ENCODE measurements at regions not wholly inside any gene's neighbourhood (a gene's known extent, or its start where the extent isn't known, plus 50 kb on each side); places are given as distances from the start of the nearest gene placed in this dataset.

GRCh38 chr10:28785018-28785417 is 107.7 kb downstream of the BAMBI start:
- DNase-seq: no peak

DNA sequence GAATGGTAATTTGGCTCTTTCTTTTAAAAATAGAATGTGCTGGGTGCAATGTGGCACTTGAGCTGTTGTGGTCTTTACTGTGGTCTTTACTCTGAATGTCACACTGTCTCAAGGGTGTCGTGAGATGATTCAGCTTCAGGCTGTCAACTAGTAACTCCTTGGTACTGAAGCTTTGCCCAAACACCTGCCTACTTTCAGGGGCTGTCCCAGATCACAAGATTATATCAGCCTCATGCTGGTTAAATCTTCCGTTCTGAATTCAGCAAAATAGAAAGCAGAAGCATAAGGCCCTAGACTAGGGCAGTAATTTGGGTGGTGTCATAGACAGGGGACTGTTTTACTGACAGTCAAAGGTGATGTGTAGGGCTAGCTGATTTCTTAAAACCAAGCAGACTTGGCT is 110.9 kb downstream of the BAMBI start:
- no peak for DNase-seq

DNA sequence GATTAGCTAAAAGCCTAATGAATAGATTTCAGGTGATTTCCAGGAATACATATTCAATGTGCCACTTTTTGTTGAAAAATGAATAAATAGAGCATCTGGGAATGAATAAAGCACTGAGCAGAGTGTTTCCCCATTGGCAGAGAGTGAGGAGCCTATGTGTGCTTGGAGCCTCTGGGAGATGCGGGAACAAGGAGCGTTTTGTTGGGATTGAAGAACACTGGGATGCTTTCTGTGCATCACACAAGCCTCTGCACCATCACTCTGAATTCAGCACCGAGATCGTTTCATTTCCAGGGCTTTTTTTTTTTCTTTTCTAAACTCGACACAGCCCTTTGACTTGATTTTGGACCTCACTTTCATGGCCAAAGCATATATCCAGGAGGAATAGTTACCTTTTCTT is 111.4 kb downstream of the BAMBI start:
- DNase-seq: no peak

DNA sequence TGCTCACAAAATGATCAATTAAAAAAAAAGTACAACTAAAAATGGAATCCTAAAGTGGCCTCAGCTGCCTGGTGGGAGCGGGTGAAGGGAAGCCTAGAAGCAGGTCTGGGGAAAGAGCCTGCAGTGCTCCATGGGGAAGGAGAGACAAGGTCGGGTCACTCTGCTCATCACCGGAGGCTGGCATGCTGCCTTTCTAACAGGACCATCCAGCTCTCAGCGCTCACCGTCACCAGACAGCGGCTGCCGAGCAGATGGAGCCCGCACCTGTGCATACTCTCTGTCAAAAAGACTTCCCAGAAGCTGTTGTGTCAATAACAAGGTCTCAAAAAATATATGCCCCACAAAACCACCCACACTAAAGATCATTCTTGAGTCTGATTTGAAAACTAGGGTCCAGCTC is 112.8 kb downstream of the BAMBI start:
- DNase-seq: no peak

GRCh38 chr10:28793482-28793881 is 116.2 kb downstream of the BAMBI start:
- DNase-seq: no peak

GRCh38 chr10:28794986-28795385 is 117.7 kb downstream of the BAMBI start:
- DNase-seq: no peak

DNA sequence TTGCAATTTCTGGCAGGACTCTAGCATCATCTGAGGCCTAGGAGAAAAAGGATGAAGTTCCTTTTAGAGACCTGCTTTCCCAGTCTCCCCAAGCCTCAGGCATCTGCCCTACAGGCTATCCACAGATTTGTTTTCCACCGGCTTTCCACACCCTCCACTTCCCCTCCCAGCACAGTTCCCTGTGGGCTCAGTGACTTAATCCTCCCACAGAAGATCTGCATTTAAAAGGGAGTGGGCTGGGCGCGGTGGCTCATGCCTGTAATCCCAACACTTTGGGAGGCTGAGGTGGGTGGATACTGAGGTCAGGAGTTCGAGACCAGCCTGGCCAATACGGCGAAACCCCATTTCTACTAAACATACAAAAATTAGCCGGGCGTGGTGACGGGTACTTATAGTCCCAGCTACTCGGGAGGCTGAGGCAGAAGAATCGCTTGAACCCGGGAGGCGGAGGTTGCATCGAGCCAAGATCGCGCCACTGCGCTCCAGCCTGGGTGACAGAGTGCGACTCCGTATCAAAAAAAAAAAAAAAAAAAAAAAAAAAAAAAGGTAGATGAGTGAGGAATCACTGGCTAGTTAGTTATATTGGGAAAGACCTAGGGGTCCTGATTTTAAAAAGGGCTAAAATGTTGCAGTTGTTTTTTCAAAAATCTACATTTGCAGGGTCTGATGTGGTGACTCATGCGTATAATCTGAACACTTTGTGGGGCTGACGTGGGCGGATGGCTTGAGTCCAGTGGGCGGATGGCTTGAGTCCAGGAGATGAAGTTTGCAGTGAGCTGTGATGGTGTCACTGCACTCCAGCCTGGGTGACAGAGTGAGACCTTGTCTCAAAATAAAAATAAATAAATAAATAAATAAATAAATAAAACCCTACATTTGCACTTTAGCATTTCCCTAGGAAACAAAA is 119.5 kb downstream of the BAMBI start:
- no peak for DNase-seq

DNA sequence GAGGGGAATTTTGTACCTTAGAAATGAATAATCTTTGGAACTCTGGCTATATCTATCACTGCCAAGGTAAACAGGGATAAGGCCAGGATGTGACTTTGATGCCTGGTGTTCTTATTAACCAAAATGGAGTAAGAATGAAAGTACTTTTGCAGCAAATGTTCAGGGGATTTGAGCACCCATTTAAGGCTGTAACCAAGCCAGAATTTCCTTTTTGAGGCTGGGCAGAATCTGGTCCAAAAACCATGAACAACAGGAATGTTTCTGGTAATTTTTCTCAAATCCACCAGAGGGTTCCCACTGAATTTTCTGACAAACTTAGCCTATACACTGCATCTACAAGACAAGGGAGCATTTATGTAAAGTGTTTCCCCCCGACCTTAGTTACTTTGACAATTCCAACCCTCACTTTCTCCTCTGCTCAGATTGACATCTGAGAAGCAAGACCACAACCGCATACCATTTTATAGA is 120.6 kb downstream of the BAMBI start:
- no peak for DNase-seq

DNA sequence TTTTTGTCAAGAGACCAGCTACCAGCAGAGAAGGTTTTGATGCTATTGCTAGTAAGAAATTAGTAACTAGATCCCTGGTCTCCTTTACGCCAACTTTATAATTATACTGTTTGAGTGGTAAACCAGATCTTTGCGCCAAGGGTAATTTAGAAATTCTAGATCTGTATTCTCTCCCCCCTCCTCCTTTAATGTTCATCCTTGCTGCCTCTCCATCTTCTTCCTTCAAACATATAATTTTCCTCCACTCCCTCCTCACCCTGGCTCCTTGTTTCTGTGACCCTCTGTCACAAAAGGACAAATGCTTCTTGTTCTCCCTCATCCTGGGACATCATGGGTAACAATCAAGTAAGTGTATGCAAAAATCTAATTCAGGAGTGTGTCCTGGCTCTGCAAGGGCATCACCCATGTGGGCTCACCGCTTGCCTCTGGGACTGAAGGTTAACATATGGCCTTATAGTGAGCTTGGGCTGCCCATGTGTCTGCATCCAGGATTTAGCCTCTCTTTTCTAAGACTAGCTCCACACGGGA is 121.2 kb downstream of the BAMBI start:
- no peak for DNase-seq

- no peak for DNase-seq
Measured at GRCh38 chr10:28798964-28799363, 121.6 kb downstream of the BAMBI start.

DNA sequence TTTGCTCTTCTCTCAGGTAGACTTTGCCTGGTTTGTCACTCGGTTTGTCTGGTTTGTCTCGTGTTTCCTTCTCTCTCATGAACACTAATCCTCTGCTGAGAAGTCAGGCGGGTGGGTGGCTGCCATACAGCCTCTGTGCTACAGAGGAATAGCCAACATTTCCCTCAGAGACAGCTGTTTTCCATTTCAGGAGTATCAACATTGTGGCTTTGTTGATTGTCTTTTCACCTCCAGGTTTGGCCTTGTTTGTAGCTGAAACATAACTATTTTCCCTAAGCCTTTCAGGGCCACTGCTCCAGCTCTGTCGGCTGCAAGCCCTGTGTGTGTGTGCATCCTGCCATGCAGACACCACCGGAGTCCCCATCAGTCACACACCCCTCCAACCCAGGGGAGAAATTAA is 122.8 kb downstream of the BAMBI start:
- DNase-seq: no peak

DNA sequence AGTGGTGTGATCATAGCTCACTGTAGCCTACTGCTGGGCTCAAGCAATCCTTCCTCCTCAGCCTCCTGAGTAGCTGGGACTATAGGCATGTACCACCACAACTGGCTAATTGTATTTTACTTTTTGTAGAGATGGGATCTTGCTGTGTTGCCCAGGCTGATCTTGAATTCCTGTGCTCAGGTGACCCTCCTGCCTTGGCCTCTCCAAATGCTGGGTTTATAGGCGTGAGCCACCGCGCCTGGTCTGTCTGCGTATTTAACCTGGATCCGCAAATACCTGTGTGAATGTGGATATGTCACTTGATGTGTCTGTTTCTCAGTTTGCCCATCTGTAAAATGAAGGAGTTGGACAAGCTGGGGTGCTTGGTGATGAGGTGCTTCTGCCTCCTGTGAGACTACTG is 123.9 kb downstream of the BAMBI start:
- no peak for DNase-seq

- no peak for DNase-seq
Measured at GRCh38 chr10:28801869-28802268, 124.5 kb downstream of the BAMBI start.

DNA sequence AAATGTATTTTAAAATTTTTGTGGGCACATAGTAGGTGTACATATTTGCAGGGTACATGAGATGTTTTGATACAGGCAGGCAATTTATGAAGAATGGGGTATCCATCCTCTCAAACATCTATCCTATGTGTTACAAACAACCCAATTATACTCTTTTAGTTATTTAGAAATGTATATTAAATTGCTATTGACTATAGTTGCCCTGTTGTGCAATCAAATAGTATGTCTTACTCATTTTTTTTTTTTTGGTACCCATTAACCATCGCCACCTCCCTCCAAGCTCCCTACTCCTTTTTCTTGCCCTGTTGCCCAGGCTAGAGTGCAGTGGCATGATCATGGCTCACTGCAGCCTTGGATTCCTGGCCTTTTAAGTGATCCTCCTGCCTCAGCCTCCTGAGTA is 128.1 kb downstream of the BAMBI start:
- no peak for DNase-seq

DNA sequence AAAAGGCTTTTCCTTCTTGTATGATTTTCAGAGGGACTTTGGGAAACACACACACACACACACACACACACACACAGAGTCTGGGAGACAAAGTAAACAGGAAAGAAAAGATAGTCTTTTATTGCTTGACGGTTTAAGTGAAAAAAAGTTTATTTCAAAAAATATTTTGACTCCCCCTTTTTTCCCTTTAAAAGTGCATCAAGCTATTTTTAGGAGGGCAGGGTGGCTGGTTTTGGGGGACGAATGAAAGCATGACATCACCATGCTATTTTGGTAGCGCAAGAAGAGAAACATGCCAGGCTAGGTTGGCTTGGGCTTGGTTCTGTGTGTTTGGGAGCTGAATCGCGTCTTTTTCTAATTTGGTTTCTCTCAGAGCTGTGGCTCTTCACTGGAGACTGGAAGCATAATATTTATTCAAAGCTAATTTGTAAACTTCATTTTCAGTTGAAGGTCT is 129.2 kb downstream of the BAMBI start:
- DNase-seq: no peak

DNA sequence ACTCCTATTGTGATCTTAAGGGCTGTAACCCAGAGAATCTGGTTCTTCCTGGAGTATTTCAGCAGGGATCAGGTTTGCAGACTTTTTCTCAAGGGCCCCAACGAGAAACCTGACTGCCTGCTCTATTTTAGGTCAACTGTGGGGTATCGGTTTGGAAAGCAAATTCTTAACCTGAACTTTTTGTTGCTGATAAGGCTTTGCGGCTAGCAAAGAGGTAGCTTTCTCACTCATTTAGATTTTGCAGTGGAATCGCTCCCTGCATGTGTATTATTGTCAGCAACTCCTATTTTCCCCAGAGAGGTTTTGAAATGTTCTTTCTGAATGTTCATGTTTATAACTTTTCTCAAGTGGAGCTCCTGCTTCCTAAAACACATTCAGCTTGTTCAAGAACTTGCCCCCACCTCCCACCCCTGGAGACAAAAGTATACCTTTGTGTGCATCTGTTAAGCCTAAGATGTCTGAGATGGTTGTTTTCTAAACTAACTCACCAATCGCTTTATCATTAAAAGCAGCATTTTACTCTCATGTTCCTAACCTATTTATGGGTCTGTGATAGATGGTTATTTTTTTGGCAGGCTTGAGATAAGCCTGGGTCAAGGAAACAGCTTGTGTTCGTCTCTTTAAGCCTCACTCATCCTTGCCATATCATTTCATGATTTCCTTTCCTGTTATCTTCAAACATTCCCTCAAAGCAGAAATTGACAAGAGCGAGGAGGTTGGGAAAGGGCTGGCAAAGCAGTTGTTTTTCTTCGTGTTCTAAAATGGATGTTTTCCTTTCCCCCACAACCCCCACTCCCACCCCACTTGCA is 129.8 kb downstream of the BAMBI start:
- DNase-seq: no peak

DNA sequence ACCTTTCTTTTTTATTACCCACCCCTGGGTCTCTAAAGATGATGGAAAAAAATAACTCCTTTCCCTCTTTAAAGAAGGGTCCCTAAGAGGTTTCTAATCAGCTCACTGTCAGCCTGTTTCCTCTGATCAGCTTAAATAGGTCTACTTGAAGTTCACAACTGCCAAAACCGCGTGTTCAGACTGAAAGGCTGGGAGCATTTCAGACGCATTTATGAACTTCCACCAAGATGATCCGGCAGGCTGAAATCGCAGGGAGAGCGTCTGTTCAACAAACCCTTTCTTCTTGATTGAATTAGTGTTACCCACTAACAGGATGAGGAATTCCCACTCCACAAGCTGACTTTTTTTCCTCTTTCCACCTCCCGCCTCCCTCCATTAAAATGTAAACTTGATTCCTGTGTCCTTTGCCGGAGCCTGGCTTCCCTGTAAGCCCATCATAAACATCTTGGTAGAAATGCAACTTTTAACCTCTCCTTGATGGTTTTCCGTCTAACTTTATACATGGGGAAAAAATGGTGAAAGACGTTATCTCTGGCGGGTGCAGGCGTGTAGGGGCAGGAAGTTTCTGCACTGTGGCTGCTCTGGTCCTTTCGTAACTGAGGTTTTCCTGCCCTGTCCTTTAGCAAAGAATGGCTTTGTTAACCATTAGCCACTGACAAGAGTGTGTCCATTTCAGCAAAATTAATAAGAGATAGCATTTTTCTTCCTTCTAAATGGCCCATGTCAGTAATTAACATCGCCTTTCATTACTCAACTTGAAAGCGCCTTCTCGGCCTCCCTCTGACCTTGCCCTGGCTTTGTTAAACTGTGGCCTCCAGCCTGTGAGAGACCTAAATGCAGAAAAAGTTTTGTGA is 130.7 kb downstream of the BAMBI start:
- DNase-seq: no peak

GRCh38 chr10:28808693-28809092 is 131.4 kb downstream of the BAMBI start:
- no peak for DNase-seq

- DNase-seq: no peak
Measured at GRCh38 chr10:28810057-28810870, 132.9 kb downstream of the BAMBI start.

DNA sequence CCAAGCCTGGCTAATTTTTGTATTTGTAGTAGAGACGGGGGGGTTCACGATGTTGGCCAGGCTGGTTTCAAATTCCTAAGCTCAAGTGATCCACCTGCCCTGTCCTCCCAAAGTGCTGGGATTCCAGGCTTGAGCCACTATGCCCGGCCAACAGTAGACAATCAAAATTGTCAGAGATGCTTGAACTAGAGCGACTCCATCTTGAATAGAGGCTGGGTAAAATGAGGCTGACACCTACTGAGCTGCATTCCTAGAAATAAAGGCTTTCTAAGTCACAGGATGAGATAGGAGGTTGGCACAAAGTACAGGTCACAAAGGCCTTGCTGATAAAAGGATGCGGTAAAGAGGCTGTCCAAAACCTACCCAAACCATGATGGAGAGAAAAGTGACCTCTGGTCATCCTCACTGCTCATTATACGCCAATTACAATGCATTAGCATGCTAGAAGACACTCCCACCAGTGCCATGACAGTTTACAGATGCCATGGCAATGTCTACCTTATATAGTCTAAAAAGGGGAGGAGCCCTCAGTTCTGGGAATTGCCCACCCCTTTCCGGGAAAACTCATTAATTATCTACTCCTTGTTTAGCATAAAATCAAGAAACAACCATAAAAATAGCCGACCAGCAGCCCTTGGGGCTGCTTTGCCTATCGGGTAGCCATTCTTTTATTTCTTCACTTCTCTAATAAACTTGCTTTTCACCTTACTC is 134.5 kb downstream of the BAMBI start:
- DNase-seq: no peak

Measured in NCI-H526 (cell line).